DND-41 (cell line): ENCODE measurements at regions not wholly inside any gene's neighbourhood (a gene's known extent, or its start where the extent isn't known, plus 50 kb on each side); places are given as distances from the start of the nearest gene placed in this dataset.

ENCODE experiments used
- ATAC-seq: fragments of 200-7000 bp; cut with Tn5 transposase; 3 replicates; pipeline ENCODE4 v1.9.1; 2021; ENCODE audit warnings: low read depth; ENCODE audit not compliant: insufficient read depth
- DNase-seq: peaks from one replicate; pipeline ENCODE4 v3.0.0-alpha.2; 2020
- H2AFZ ChIP-seq: 2 replicates; pipeline ENCODE4 v1.6.0; 2012; ENCODE audit warnings: low read depth, low read length
- H3K27ac ChIP-seq: 2 replicates; pipeline ENCODE4 v1.5.1; 2012; ENCODE audit warnings: low read length, inconsistent platforms
- H3K27me3 ChIP-seq: fragments of 200-600 bp; sonication (generic); 2 replicates; pipeline ENCODE4 v1.6.0; 2012; ENCODE audit warnings: low read length, mild to moderate bottlenecking, inconsistent platforms; ENCODE audit not compliant: insufficient read depth, poor library complexity
- H3K36me3 ChIP-seq: 2 replicates; pipeline ENCODE4 v1.5.1; 2012; ENCODE audit warnings: low read length, inconsistent platforms; ENCODE audit not compliant: insufficient read depth
- H3K4me1 ChIP-seq: 2 replicates; pipeline ENCODE4 v1.5.1; 2012; ENCODE audit warnings: mild to moderate bottlenecking, low read length; ENCODE audit not compliant: insufficient read depth
- H3K4me2 ChIP-seq: 2 replicates; pipeline ENCODE4 v1.6.0; 2012; ENCODE audit warnings: mild to moderate bottlenecking, moderate library complexity, low read length, inconsistent platforms; ENCODE audit not compliant: insufficient read depth
- H3K4me3 ChIP-seq, 2 experiments: fragments of 200-600 bp in 1 of 2; shearing (Covaris generic) in 1 of 2; 2 replicates each; pipeline ENCODE4 v1.5.1; 2012 to 2016; ENCODE audit warnings: inconsistent platforms in 2 of 2, low read length in 2 of 2, mild to moderate bottlenecking in 2 of 2, low read depth in 1 of 2, moderate library complexity in 1 of 2
- H3K79me2 ChIP-seq: 2 replicates; pipeline ENCODE4 v1.6.0; 2012; ENCODE audit warnings: low read length, inconsistent platforms; ENCODE audit not compliant: insufficient read depth
- H3K9ac ChIP-seq: 2 replicates; pipeline ENCODE4 v1.6.0; 2012; ENCODE audit warnings: low read depth, mild to moderate bottlenecking, inconsistent platforms, low read length, moderate library complexity
- H3K9me3 ChIP-seq: 2 replicates; pipeline ENCODE4 v1.5.1; 2012; ENCODE audit warnings: low read length, moderate library complexity, mild to moderate bottlenecking, inconsistent platforms; ENCODE audit not compliant: insufficient read depth, severe bottlenecking
- H4K20me1 ChIP-seq: 2 replicates; pipeline ENCODE4 v1.6.0; 2012; ENCODE audit warnings: low read length; ENCODE audit not compliant: insufficient read depth
- CTCF ChIP-seq: IDR thresholded peaks from 2 replicates; pipeline ENCODE4 v1.5.1; 2012; ENCODE audit warnings: borderline replicate concordance, low read length, moderate library complexity, mild to moderate bottlenecking; ENCODE audit not compliant: poor library complexity, severe bottlenecking; ENCODE audit errors: extremely low read depth
- EZH2 ChIP-seq: IDR thresholded peaks from 3 replicates; pipeline ENCODE4 v1.6.1; 2012; ENCODE audit warnings: borderline replicate concordance, low read depth, mild to moderate bottlenecking, moderate library complexity, low read length, inconsistent platforms; ENCODE audit not compliant: severe bottlenecking

- Histone ChIP-seq H3K36me3 (no peaks in the 10 kb centered on the region), H3K27me3 (peaks cover 8% of the 10 kb centered on the region), H3K4me3 (no peak overlapping the region), H3K4me2 (no peak overlapping the region), H2AFZ (no peak overlapping the region), H3K79me2 (no peaks in the 10 kb centered on the region), H3K9ac (no peak overlapping the region), H4K20me1 (no peaks in the 10 kb centered on the region), H3K4me1 (no peaks in the 10 kb centered on the region), H3K27ac (no peak overlapping the region), H3K9me3 (no peaks in the 10 kb centered on the region)
- TF ChIP-seq CTCF (no peak), EZH2 (no peak)
- DNase-seq = no peak
- ATAC-seq = no peak
Measured at GRCh38 chr18:59083136-59083818, 56.4 kb upstream of the SEC11C start.

DNA sequence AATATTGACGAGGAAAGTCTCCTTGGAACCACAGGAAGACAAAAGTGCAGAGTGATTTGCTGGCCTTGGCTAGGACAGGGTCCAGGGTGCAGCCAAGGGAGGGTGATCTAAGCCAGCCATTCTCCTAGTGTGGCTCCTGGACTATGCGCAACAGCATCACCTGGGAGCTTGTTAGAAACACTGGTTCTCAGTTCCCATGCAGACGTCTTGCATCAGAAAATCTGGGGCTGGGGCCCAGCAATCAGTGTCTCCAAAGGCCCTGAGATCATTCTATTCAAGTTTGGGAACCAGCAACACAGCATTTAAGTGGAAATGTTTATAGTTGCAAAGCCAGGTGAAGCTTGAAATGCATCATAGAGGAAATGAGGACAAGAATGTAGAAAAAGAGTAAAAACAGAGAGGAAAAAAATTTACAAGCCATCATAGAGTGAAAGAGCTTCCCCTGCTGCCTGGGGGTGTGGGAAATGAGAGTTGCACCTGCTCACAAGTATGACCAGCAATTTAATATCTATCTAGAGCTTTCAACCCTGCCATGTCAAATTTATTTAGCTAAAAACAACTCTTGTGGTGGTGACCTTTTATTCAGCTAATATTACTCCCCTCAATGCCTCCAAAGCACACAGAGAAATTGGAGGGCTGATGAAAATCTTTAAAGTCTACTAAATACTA, 54.4 kb upstream of the SEC11C start:
- no peak overlapping the region for H3K4me3 ChIP-seq

DNA sequence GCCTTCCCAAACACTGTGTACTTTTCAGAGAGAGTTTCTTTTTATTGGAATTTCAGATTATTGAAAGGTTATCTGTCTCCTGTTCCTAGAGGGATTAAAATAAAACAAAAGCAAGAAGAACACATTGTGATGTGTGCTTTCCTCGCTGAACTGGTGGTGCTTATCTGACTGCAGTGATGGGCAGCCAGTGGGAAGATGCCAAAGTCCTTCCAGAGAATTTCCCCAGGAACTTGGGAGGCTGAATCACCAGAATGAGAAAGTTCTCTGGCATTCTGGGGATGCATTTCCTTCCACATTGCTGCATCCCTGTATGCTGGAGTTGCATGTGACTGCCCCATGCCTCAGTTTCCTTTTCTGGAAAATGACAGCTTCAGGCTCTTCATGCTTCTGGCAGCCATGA, 53.9 kb upstream of the SEC11C start:
- no peak overlapping the region for H3K4me2 ChIP-seq
- no peaks in the 10 kb centered on the region for H4K20me1 ChIP-seq
- H3K4me1 ChIP-seq = no peaks in the 10 kb centered on the region
- H3K36me3 ChIP-seq = no peaks in the 10 kb centered on the region
- no peak overlapping the region for H3K27ac ChIP-seq
- H3K4me3 ChIP-seq = no peak overlapping the region
- H3K9me3 ChIP-seq = no peaks in the 10 kb centered on the region
- H2AFZ ChIP-seq = no peak overlapping the region
- TF ChIP-seq CTCF (no peak), EZH2 (no peak)
- no peaks in the 10 kb centered on the region for H3K79me2 ChIP-seq
- no peaks in the 10 kb centered on the region for H3K27me3 ChIP-seq
- ATAC-seq = no peak
- DNase-seq = no peak
- H3K9ac ChIP-seq = no peak overlapping the region

More for the DNA sequence above, 54.4 kb upstream of the SEC11C start:
- no peaks in the 10 kb centered on the region for H4K20me1 ChIP-seq
- no peak for ATAC-seq
- DNase-seq = no peak
- no peaks in the 10 kb centered on the region for H3K79me2 ChIP-seq
- no peaks in the 10 kb centered on the region for H3K36me3 ChIP-seq
- H3K4me2 ChIP-seq = no peak overlapping the region
- H2AFZ ChIP-seq = no peak overlapping the region
- H3K9me3 ChIP-seq = no peaks in the 10 kb centered on the region
- H3K27ac ChIP-seq = no peak overlapping the region
- no peaks in the 10 kb centered on the region for H3K27me3 ChIP-seq
- no peak overlapping the region for H3K9ac ChIP-seq
- no peak for TF ChIP-seq CTCF
- TF ChIP-seq EZH2 = no peak
- no peaks in the 10 kb centered on the region for H3K4me1 ChIP-seq
